HG02571 (cell line): ENCODE measurements at regions not wholly inside any gene's neighbourhood (a gene's known extent, or its start where the extent isn't known, plus 50 kb on each side); places are given as distances from the start of the nearest gene placed in this dataset.

Source experiments
- ATAC-seq: cut with Tn5 transposase; IDR thresholded peaks from one replicate; pipeline ENCODE4 v1.9.1; 2021; ENCODE audit warnings: mild to moderate bottlenecking, moderate library complexity; ENCODE audit not compliant: unreplicated experiment

DNA sequence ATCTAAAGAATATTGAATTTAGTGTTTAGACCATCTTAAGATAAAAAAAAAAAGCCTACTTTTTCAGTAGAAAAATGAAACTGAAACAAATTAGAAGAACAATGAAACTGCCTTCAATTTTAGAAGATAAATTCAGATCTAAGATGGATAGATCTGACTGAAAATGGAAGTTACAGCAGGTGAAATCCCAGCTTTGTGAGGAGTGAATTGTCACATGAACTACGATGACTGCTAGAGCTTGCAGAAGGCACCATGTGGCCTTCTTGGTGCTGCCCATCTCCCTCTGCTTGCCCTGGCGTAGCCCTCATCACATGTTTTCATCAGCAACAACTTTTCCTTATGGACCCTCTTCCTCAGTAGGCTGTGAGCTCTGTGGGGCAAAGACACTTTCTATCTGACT lies 51.4 kb upstream of the EMCN start:
- no peak for ATAC-seq
